OCI-LY7 (cell line): ENCODE measurements at regions not wholly inside any gene's neighbourhood (a gene's known extent, or its start where the extent isn't known, plus 50 kb on each side); places are given as distances from the start of the nearest gene placed in this dataset.

Experiments used
- BruUV-seq: library from RNA; stranded (reverse); fragments of 400-500 nt; replicated peaks from 2 replicates; lab custom pipeline; 2021; lab: Mats Ljungman, UMichigan
- CTCF ChIA-PET: fragments of 300-600 bp; sonication (Branson Sonifier 250); formaldehyde crosslinking; loops from one replicate; lab custom pipeline; 2022; ENCODE audit warnings: antibody characterized with exemption; ENCODE audit not compliant: unreplicated experiment; lab: Charles Lee
- POLR2A ChIA-PET: fragments of 300-600 bp; sonication (Branson Sonifier 250); formaldehyde crosslinking; loops from one replicate; lab custom pipeline; 2022; ENCODE audit warnings: antibody characterized with exemption; lab: Charles Lee
- DNase-seq: peaks from one replicate; pipeline ENCODE4 v3.0.0-alpha.2; 2015; ENCODE audit warnings: low spot score
- H2AFZ ChIP-seq: fragments of 200-600 bp; sonication (generic), shearing (Covaris generic); 2 replicates; pipeline ENCODE4 v1.6.1; 2014; ENCODE audit warnings: mild to moderate bottlenecking, antibody characterized with exemption, low read length, moderate library complexity
- H3K27ac ChIP-seq: fragments of 200-600 bp; sonication (generic); 2 replicates; pipeline ENCODE4 v1.5.1; 2014; ENCODE audit warnings: mixed run types, low read depth, mild to moderate bottlenecking, moderate library complexity, low read length, inconsistent platforms; ENCODE audit not compliant: poor library complexity, severe bottlenecking
- H3K36me3 ChIP-seq: fragments of 200-600 bp; sonication (generic); 2 replicates; pipeline ENCODE4 v1.6.1; 2014; ENCODE audit warnings: mild to moderate bottlenecking, antibody characterized with exemption, low read length, moderate library complexity, mixed read lengths; ENCODE audit not compliant: insufficient read depth
- H3K4me1 ChIP-seq: fragments of 200-600 bp; sonication (generic); 2 replicates; pipeline ENCODE4 v1.5.1; 2014; ENCODE audit warnings: mild to moderate bottlenecking, low read length; ENCODE audit not compliant: insufficient read depth, poor library complexity, severe bottlenecking
- H3K4me2 ChIP-seq: fragments of 200-600 bp; sonication (generic); 2 replicates; pipeline ENCODE4 v1.6.1; 2014; ENCODE audit warnings: mild to moderate bottlenecking, low read length
- H3K4me3 ChIP-seq: fragments of 200-600 bp; sonication (generic); 2 replicates; pipeline ENCODE4 v1.5.1; 2014; ENCODE audit warnings: mild to moderate bottlenecking, low read depth, low read length; ENCODE audit not compliant: poor library complexity, severe bottlenecking
- H3K79me2 ChIP-seq: fragments of 200-600 bp; sonication (generic); 2 replicates; pipeline ENCODE4 v1.6.1; 2016; ENCODE audit warnings: low read depth, mild to moderate bottlenecking, low read length, moderate library complexity, mixed read lengths; ENCODE audit not compliant: insufficient read depth
- H3K9me2 ChIP-seq: fragments of 200-600 bp; sonication (generic); 2 replicates; pipeline ENCODE4 v1.6.1; 2016; ENCODE audit warnings: mild to moderate bottlenecking, low read length, mixed read lengths; ENCODE audit not compliant: insufficient read depth
- H3K9me3 ChIP-seq: fragments of 200-600 bp; sonication (generic); 2 replicates; pipeline ENCODE4 v1.6.1; 2014; ENCODE audit warnings: mild to moderate bottlenecking, mixed run types, low read length, mixed read lengths
- H4K20me1 ChIP-seq: fragments of 200-600 bp; sonication (generic); 2 replicates; pipeline ENCODE4 v1.6.1; 2014; ENCODE audit warnings: mild to moderate bottlenecking, antibody characterized with exemption, low read length, moderate library complexity, mixed read lengths; ENCODE audit not compliant: insufficient read depth
- CTCF ChIP-seq: fragments of 200-600 bp; sonication (generic); conservative IDR thresholded peaks from 2 replicates; pipeline ENCODE4 v1.5.1; 2014; ENCODE audit warnings: mild to moderate bottlenecking, antibody characterized with exemption, low read length, moderate library complexity, mixed read lengths
- EZH2phosphoT487 ChIP-seq: fragments of 200-600 bp; sonication (generic); IDR thresholded peaks from 2 replicates; pipeline ENCODE4 v1.6.1; 2018; ENCODE audit warnings: low read depth, borderline replicate concordance, mild to moderate bottlenecking, mixed run types, antibody characterized with exemption, low read length, moderate library complexity, mixed read lengths
- intact Hi-C: fragments of 100-400 bp; cut with micrococcal nuclease; formaldehyde crosslinking; loops from one replicate; pipeline ENCODE4 v1.10.0; 2022; ENCODE audit not compliant: unreplicated experiment

GRCh38 chr7:35993676-35994606 is 159.1 kb upstream of the EEPD1 start:
- Histone ChIP-seq H3K27ac (no peak overlapping the region), H3K36me3 (no peaks in the 10 kb centered on the region), H3K4me3 (no peak overlapping the region), H2AFZ (no peak overlapping the region), H3K4me2 (no peak overlapping the region), H3K4me1 (no peaks in the 10 kb centered on the region), H4K20me1 (no peaks in the 10 kb centered on the region), H3K9me3 (no peaks in the 10 kb centered on the region), H3K9me2 (no peaks in the 10 kb centered on the region), H3K79me2 (no peaks in the 10 kb centered on the region)
- intact Hi-C loops, result no loop called here
- CTCF ChIA-PET, result no interaction called here
- no peak for TF ChIP-seq EZH2phosphoT487
- TF ChIP-seq CTCF, result no peak
- no peak for DNase-seq
- BruUV-seq, result no TSS peak
- POLR2A ChIA-PET, result no interaction called here

- intact Hi-C loops, result no loop called here
These were observed 157.7 kb upstream of the EEPD1 start for GRCh38 chr7:35995334-35995733.

More at GRCh38 chr7:35995334-35995733, 157.7 kb upstream of the EEPD1 start:
- TF ChIP-seq CTCF (no peak), EZH2phosphoT487 (no peak)
- Histone ChIP-seq H3K4me2 (no peak overlapping the region), H3K4me1 (no peaks in the 10 kb centered on the region), H3K4me3 (no peak overlapping the region), H3K79me2 (no peaks in the 10 kb centered on the region), H2AFZ (no peak overlapping the region), H3K9me2 (no peaks in the 10 kb centered on the region), H3K9me3 (no peaks in the 10 kb centered on the region), H3K36me3 (no peaks in the 10 kb centered on the region), H4K20me1 (no peaks in the 10 kb centered on the region), H3K27ac (no peak overlapping the region)
- BruUV-seq, result no TSS peak
- POLR2A ChIA-PET, result interaction anchor here (0.6 kb wide), 1 partner anchor 65 kb away, joined by 3 read pairs; no protein-coding TSS in a partner anchor
- no peak for DNase-seq
- CTCF ChIA-PET, result no interaction called here
